OCI-M1 (cell line): ENCODE measurements at regions not wholly inside any gene's neighbourhood (a gene's known extent, or its start where the extent isn't known, plus 50 kb on each side); places are given as distances from the start of the nearest gene placed in this dataset.

Source experiments
- DNase-seq: peaks from one replicate; lab custom pipeline; 2025; lab: John Stamatoyannopoulos, UW

- DNase-seq, result no peak
Measured at GRCh38 chr14:101120641-101121507, 217.4 kb upstream of the RTL1 start.

GRCh38 chr14:101121508-101122139 is 218.1 kb upstream of the RTL1 start:
- no peak for DNase-seq

GRCh38 chr14:101122237-101123141 is 219.0 kb upstream of the RTL1 start:
- DNase-seq, result no peak

DNA sequence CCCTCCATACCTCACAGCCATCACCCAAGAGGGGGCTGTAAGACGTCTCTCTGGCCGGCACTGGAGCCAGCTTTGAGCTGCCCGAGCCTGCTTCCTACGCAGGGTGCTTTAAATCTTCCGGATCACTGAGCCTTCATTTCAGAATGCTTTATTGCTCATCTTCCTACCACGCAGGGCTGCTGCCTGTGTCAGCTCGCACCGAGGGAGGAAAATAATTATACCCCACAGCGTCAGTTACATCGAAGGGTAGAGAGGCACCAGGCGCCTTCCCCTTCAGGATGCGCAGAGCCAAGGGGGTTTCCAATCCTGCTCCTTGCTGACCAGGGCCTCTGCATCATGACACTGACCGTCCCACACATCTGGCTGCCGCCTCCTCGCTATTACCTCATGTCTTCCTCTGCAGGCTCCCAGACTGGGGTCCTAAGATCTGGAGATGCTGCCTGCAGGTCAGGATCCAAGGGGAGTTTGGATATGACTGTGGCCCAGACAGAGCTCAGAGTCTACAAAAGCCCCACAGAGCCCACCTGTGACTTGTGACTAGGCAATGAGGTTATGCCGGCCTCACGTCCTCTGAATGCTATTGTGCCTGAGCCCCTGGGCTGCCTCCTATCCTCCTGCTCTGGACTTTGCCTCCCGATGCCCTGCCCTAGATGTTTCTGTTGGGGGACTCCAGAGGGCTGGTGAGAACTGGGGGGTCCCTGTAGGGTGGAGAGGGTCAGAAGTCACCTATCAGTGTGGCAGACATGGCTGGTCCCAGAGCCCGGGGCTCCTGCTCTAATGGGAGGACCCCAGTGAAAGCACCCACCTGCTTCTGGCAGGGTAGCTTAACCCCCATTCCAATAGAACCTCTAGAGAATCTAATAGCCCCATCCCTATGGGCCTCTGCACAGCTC is 220.3 kb upstream of the RTL1 start:
- no peak for DNase-seq

GRCh38 chr14:101124815-101125214 is 221.3 kb upstream of the RTL1 start:
- DNase-seq, result no peak

- DNase-seq, result no peak
Measured at GRCh38 chr14:101125313-101125712, 221.8 kb upstream of the RTL1 start.

- no peak for DNase-seq
Measured at GRCh38 chr14:101125719-101126651, 222.5 kb upstream of the RTL1 start.

DNA sequence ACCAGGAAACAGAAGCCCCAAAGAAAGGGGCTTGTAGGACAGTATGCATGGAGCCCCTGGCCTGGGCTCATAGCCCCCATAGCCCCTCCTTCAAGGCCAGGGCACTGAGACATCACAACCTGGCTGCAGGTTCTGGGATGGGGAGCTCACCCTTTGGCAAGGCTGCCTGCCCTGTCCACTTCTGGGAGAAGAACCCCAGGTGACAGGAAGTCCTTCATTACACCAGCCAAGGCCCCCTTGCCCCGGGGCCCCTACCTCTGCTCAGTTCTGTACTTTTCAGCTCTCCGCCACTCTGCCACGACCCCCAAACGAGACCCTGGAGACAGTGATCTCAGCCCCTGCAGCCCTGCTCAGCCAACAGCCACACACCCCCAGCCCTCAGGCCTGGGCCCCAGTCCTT is 223.2 kb upstream of the RTL1 start:
- no peak for DNase-seq

GRCh38 chr14:101127224-101127623 is 223.7 kb upstream of the RTL1 start:
- DNase-seq, result no peak

DNA sequence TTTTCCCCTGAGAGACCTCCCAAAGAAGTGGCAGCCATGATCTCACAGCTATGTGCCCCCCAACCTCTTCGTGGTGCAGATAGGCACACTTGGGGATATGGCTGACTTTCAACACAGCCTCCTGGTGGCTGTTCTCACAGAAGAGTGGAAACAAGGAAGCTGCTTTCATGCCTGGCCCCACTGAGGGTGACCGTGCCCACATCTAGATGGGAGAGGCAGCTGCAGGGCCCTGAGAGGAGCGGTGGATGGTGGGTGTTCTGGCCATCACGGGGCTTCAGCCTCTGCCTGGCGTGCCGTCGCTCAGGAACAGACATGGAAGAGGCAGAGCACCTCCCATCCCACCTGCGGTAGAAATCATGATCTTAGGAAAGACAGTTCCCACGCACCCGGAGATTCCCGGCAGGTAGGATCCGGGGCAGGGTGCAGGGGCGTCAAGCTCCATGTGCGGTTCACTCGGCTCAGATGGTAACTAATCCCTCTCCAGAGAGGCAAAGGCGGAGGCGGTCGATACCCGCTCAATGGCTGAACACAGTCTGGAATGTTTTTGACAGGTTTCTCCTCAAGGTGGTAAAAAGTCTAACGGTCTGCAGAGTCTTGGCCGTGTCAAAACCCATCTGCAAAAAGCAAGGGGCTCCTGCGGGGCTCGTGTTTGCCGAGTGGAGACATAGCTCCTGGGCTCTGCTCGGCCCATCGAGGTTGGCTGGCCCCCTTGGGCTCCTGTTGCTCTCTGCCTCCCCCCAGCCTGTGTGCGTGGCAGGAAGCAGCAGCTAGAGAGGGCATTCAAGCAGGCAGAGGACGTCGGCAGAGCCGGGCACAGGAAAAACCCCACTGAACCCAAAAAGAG is 225.2 kb upstream of the RTL1 start:
- DNase-seq, result no peak

- no peak for DNase-seq
Measured at GRCh38 chr14:101129521-101130167, 226.1 kb upstream of the RTL1 start.

GRCh38 chr14:101130861-101131260 is 227.3 kb upstream of the RTL1 start:
- no peak for DNase-seq

- DNase-seq, result no peak
Measured at GRCh38 chr14:101131451-101131916, 228.0 kb upstream of the RTL1 start.

GRCh38 chr14:101132051-101132571 is 228.6 kb upstream of the RTL1 start:
- no peak for DNase-seq

DNA sequence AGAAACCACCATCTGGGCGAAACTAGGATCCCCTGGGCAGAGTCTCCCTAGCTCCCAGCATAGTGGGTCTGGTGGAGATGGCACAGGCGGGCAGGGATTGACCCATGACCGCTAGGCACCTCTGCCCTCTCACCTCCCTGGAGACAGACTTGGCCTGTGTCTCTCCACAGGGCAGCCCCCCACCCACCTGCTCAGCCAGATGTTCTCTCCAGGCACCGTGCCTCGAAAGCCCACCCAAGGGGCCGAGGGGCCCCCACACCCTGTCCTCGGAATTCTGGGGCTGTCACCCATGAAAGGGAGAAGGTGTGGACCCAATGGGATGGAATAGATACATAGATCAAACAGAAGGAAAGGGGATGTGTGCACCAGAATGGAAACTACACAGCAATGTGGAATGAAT is 229.1 kb upstream of the RTL1 start:
- no peak for DNase-seq

DNA sequence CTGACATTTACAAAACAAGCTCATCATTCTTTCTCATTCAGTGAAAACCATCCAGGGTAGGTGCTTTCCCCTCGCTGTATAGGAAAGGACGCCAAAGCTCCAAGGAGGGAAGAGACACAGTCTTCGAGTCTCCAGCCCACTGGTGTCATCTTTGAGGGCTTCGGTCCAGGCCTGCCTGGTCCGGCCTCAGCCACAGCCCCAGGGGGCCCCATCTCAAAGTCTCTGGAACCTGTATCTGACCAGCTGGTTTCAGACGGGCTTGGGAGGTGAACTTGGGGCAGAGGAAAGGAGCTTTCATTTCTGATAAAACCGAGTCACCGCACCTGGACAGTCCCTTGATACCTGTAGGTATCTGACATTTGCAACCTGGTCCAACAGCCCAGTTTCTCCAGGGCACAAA is 229.5 kb upstream of the RTL1 start:
- DNase-seq, result no peak

GRCh38 chr14:101134161-101134631 is 230.7 kb upstream of the RTL1 start:
- DNase-seq, result no peak

GRCh38 chr14:101134851-101135433 is 231.4 kb upstream of the RTL1 start:
- DNase-seq, result no peak
